Adrenal gland (tissue), 5 donors: ENCODE measurements at regions not wholly inside any gene's neighbourhood (a gene's known extent, or its start where the extent isn't known, plus 50 kb on each side); places are given as distances from the start of the nearest gene placed in this dataset.

Experiments used
- POLR2A ChIP-seq, 2 donors: fragments of 450-650 bp; IDR thresholded peaks; one replicate each; pipeline ENCODE4 v1.6.1; 2017; ENCODE audit warnings: antibody characterized with exemption in 2 of 2, mild to moderate bottlenecking in 2 of 2, moderate library complexity in 1 of 2
- TF ChIP-seq, protein P1 (sequence below), 6 experiments: fragments of 450-650 bp in 4 of 6; fragments of 200-600 bp in 2 of 6; sonication (generic) in 1 of 6; IDR thresholded peaks; 1 replicate in 5 of 6; 2 replicates in 1 of 6; pipeline versions ENCODE4 v1.5.1 to v1.8.0; 2016 to 2021; ENCODE audit warnings: antibody characterized with exemption in 6 of 6, mild to moderate bottlenecking in 2 of 6, moderate library complexity in 1 of 6
- donor health status: DM: no; HTN: no; CAD: no.

DNA sequence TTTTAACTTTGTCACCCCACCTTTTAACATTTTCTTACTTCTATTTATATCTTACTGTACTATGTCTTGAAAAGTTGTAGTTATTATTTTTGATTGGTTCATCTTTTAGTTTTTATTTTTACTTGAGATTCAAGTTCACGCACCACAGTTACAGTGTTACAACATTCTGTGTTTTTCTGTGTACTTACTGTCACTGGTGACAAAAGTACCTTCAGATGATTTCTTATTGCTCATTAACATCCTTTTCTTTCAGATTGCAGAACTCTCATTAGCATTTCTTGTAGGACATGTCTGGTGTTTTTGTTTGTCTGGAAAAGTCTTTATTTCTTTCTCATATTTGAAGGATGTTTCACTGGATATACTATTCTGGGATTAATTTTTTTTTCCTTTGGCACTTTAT lies 289.9 kb downstream of the BCAT1 start:
- TF ChIP-seq, protein P1, sequence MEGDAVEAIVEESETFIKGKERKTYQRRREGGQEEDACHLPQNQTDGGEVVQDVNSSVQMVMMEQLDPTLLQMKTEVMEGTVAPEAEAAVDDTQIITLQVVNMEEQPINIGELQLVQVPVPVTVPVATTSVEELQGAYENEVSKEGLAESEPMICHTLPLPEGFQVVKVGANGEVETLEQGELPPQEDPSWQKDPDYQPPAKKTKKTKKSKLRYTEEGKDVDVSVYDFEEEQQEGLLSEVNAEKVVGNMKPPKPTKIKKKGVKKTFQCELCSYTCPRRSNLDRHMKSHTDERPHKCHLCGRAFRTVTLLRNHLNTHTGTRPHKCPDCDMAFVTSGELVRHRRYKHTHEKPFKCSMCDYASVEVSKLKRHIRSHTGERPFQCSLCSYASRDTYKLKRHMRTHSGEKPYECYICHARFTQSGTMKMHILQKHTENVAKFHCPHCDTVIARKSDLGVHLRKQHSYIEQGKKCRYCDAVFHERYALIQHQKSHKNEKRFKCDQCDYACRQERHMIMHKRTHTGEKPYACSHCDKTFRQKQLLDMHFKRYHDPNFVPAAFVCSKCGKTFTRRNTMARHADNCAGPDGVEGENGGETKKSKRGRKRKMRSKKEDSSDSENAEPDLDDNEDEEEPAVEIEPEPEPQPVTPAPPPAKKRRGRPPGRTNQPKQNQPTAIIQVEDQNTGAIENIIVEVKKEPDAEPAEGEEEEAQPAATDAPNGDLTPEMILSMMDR (IDR thresholded peaks at IDR 0.05) = no peak
- TF ChIP-seq POLR2A (IDR thresholded peaks at IDR 0.05) = no peak
